KMS-11 (cell line): ENCODE measurements at regions not wholly inside any gene's neighbourhood (a gene's known extent, or its start where the extent isn't known, plus 50 kb on each side); places are given as distances from the start of the nearest gene placed in this dataset.

Source experiments
- H2AFZ ChIP-seq: fragments of 200-600 bp; sonication (generic); 2 replicates; pipeline ENCODE4 v1.6.1; 2016; ENCODE audit warnings: antibody characterized with exemption, mixed run types, low read depth
- H3K27ac ChIP-seq: fragments of 200-600 bp; sonication (generic); 2 replicates; pipeline ENCODE4 v1.6.1; 2016; ENCODE audit warnings: mild to moderate bottlenecking, mixed run types
- H3K27me3 ChIP-seq: fragments of 200-600 bp; sonication (generic); 2 replicates; pipeline ENCODE4 v1.6.1; 2017; ENCODE audit warnings: mild to moderate bottlenecking, low read depth, mixed run types, moderate library complexity; ENCODE audit not compliant: insufficient read depth
- H3K36me3 ChIP-seq: fragments of 200-600 bp; sonication (generic); 2 replicates; pipeline ENCODE4 v1.6.1; 2017; ENCODE audit warnings: mild to moderate bottlenecking, mixed run types; ENCODE audit not compliant: insufficient read depth
- H3K4me1 ChIP-seq: fragments of 200-600 bp; sonication (generic); 2 replicates; pipeline ENCODE4 v1.6.1; 2016; ENCODE audit warnings: mild to moderate bottlenecking, low read depth, mixed run types; ENCODE audit not compliant: poor library complexity, severe bottlenecking
- H3K4me2 ChIP-seq: fragments of 200-600 bp; sonication (generic); 2 replicates; pipeline ENCODE4 v1.7.0; 2016; ENCODE audit warnings: mild to moderate bottlenecking, mixed run types
- H3K4me3 ChIP-seq: fragments of 200-600 bp; sonication (generic); IDR thresholded peaks from 2 replicates; pipeline ENCODE4 v1.6.1; 2017; ENCODE audit warnings: low read depth, low read length, mixed read lengths; ENCODE audit not compliant: insufficient read depth
- H3K79me2 ChIP-seq: fragments of 200-600 bp; sonication (generic); 2 replicates; pipeline ENCODE4 v1.6.1; 2016; ENCODE audit warnings: low read depth, mixed run types; ENCODE audit not compliant: insufficient read depth
- H3K9ac ChIP-seq: fragments of 200-600 bp; sonication (generic); 2 replicates; pipeline ENCODE4 v1.6.1; 2016; ENCODE audit warnings: mild to moderate bottlenecking, mixed run types
- H4K20me1 ChIP-seq: fragments of 200-600 bp; sonication (generic); 2 replicates; pipeline ENCODE4 v1.6.1; 2016; ENCODE audit warnings: mild to moderate bottlenecking, mixed run types; ENCODE audit not compliant: insufficient read depth
- CTCF ChIP-seq: fragments of 200-600 bp; sonication (generic); conservative IDR thresholded peaks from 2 replicates; pipeline ENCODE4 v1.6.1; 2017; ENCODE audit warnings: low read depth, mild to moderate bottlenecking, antibody characterized with exemption, low read length, moderate library complexity, mixed read lengths

GRCh38 chr3:22714749-22715148 lies 488.4 kb upstream of the UBE2E2 start:
- no peaks in the 10 kb centered on the region for H4K20me1 ChIP-seq
- H3K27me3 ChIP-seq, result no peaks in the 10 kb centered on the region
- H3K27ac ChIP-seq, result no peak overlapping the region
- TF ChIP-seq CTCF, result no peak
- H3K9ac ChIP-seq, result no peak overlapping the region
- H3K36me3 ChIP-seq, result no peaks in the 10 kb centered on the region
- H3K4me1 ChIP-seq, result no peaks in the 10 kb centered on the region
- H3K4me3 ChIP-seq, result no peak overlapping the region
- no peaks in the 10 kb centered on the region for H3K79me2 ChIP-seq
- H3K4me2 ChIP-seq, result no peak overlapping the region
- no peak overlapping the region for H2AFZ ChIP-seq

- Histone ChIP-seq H3K27me3 (no peaks in the 10 kb centered on the region), H2AFZ (no peak overlapping the region), H4K20me1 (no peaks in the 10 kb centered on the region), H3K9ac (no peak overlapping the region), H3K27ac (no peak overlapping the region), H3K4me3 (no peak overlapping the region), H3K4me2 (no peak overlapping the region), H3K4me1 (no peaks in the 10 kb centered on the region), H3K79me2 (no peaks in the 10 kb centered on the region), H3K36me3 (no peaks in the 10 kb centered on the region)
- no peak for TF ChIP-seq CTCF
Observed at GRCh38 chr3:22720596-22720995, 482.5 kb upstream of the UBE2E2 start.

- H3K79me2 ChIP-seq, result no peaks in the 10 kb centered on the region
- no peak overlapping the region for H3K9ac ChIP-seq
- no peak for TF ChIP-seq CTCF
- H3K27me3 ChIP-seq, result no peaks in the 10 kb centered on the region
- H3K4me2 ChIP-seq, result no peak overlapping the region
- H3K27ac ChIP-seq, result no peak overlapping the region
- no peaks in the 10 kb centered on the region for H4K20me1 ChIP-seq
- H2AFZ ChIP-seq, result no peak overlapping the region
- no peak overlapping the region for H3K4me3 ChIP-seq
- H3K36me3 ChIP-seq, result no peaks in the 10 kb centered on the region
- no peaks in the 10 kb centered on the region for H3K4me1 ChIP-seq
Observed at GRCh38 chr3:22724420-22724819, 478.7 kb upstream of the UBE2E2 start.

- no peak overlapping the region for H3K27ac ChIP-seq
- no peak overlapping the region for H3K9ac ChIP-seq
- no peaks in the 10 kb centered on the region for H3K4me1 ChIP-seq
- H4K20me1 ChIP-seq, result no peaks in the 10 kb centered on the region
- TF ChIP-seq CTCF, result no peak
- no peaks in the 10 kb centered on the region for H3K79me2 ChIP-seq
- H3K4me3 ChIP-seq, result no peak overlapping the region
- no peaks in the 10 kb centered on the region for H3K36me3 ChIP-seq
- H3K4me2 ChIP-seq, result no peak overlapping the region
- H3K27me3 ChIP-seq, result no peaks in the 10 kb centered on the region
- H2AFZ ChIP-seq, result no peak overlapping the region
Observed at GRCh38 chr3:22728406-22728805, 474.7 kb upstream of the UBE2E2 start.

GRCh38 chr3:22729212-22729611 lies 473.9 kb upstream of the UBE2E2 start:
- Histone ChIP-seq H3K27me3 (no peaks in the 10 kb centered on the region), H3K27ac (no peak overlapping the region), H3K36me3 (no peaks in the 10 kb centered on the region), H3K4me3 (no peak overlapping the region), H3K9ac (no peak overlapping the region), H4K20me1 (no peaks in the 10 kb centered on the region), H3K79me2 (no peaks in the 10 kb centered on the region), H3K4me1 (no peaks in the 10 kb centered on the region), H2AFZ (no peak overlapping the region), H3K4me2 (no peak overlapping the region)
- no peak for TF ChIP-seq CTCF
